SK-N-SH treated with all-trans-retinoic acid at 6 μM for 48 hours (cell line): ENCODE measurements at regions not wholly inside any gene's neighbourhood (a gene's known extent, or its start where the extent isn't known, plus 50 kb on each side); places are given as distances from the start of the nearest gene placed in this dataset.

Source experiments
- ATAC-seq: fragments of 200-7000 bp; cut with Tn5 transposase; 3 replicates; pipeline ENCODE4 v1.9.1; 2020; ENCODE audit warnings: mild to moderate bottlenecking, moderate library complexity
- ARNTL ChIP-seq: fragments of 450-650 bp; formaldehyde crosslinking; IDR thresholded peaks from 2 replicates; pipeline ENCODE4 v1.5.0; 2020; ENCODE audit warnings: low read depth, mild to moderate bottlenecking, moderate library complexity, borderline replicate concordance
- BACH2 ChIP-seq: fragments of 250-450 bp; sonication (Bioruptor Pico); IDR thresholded peaks from 2 replicates; pipeline ENCODE4 v1.9.0; 2021; ENCODE audit warnings: mild to moderate bottlenecking, borderline replicate concordance
- CREB5 ChIP-seq: fragments of 250-450 bp; sonication (Bioruptor Pico); IDR thresholded peaks from 2 replicates; pipeline ENCODE4 v1.5.1; 2020; ENCODE audit warnings: low read depth, mild to moderate bottlenecking, moderate library complexity
- ESRRG ChIP-seq: fragments of 250-450 bp; sonication (Bioruptor Pico); IDR thresholded peaks from 2 replicates; pipeline ENCODE4 v1.6.1; 2021; ENCODE audit warnings: mild to moderate bottlenecking
- GLIS3 ChIP-seq: fragments of 250-450 bp; sonication (Bioruptor Pico); IDR thresholded peaks from 2 replicates; pipeline ENCODE4 v1.5.0; 2020; ENCODE audit warnings: mild to moderate bottlenecking, moderate library complexity
- ISL1 ChIP-seq: fragments of 250-450 bp; sonication (Bioruptor Pico); IDR thresholded peaks from 2 replicates; pipeline ENCODE4 v2.1.2; 2022; ENCODE audit warnings: mild to moderate bottlenecking, moderate library complexity
- OSR1 ChIP-seq: fragments of 250-450 bp; sonication (Bioruptor Pico); IDR thresholded peaks from 2 replicates; pipeline ENCODE4 v1.8.0; 2022; ENCODE audit warnings: moderate library complexity, mild to moderate bottlenecking, inconsistent platforms
- PPARA ChIP-seq: fragments of 250-450 bp; sonication (Bioruptor Pico); IDR thresholded peaks from 2 replicates; pipeline ENCODE4 v1.5.0; 2020; ENCODE audit warnings: mild to moderate bottlenecking, borderline replicate concordance
- RARB ChIP-seq: fragments of 250-450 bp; sonication (Bioruptor Pico); IDR thresholded peaks from 2 replicates; pipeline ENCODE4 v1.8.0; 2021; ENCODE audit warnings: mild to moderate bottlenecking, moderate library complexity
- SNAI2 ChIP-seq: fragments of 250-450 bp; sonication (Bioruptor Pico); IDR thresholded peaks from 2 replicates; pipeline ENCODE4 v1.5.0; 2020; ENCODE audit warnings: mild to moderate bottlenecking, moderate library complexity
- TCF4 ChIP-seq: fragments of 250-450 bp; sonication (Bioruptor Pico); IDR thresholded peaks from 2 replicates; pipeline ENCODE4 v1.8.0; 2021; ENCODE audit warnings: mild to moderate bottlenecking, moderate library complexity, borderline replicate concordance
- TOX ChIP-seq: fragments of 250-450 bp; sonication (Bioruptor Pico); IDR thresholded peaks from 2 replicates; pipeline ENCODE4 v1.8.0; 2021; ENCODE audit warnings: mild to moderate bottlenecking, moderate library complexity, borderline replicate concordance
- TSHZ2 ChIP-seq: fragments of 250-450 bp; sonication (Bioruptor Pico); IDR thresholded peaks from 2 replicates; pipeline ENCODE4 v1.5.0; 2020; ENCODE audit warnings: mild to moderate bottlenecking, moderate library complexity
- ZC3H10 ChIP-seq: fragments of 250-450 bp; sonication (Bioruptor Pico); IDR thresholded peaks from 2 replicates; pipeline ENCODE4 v1.5.1; 2021; ENCODE audit warnings: mild to moderate bottlenecking, moderate library complexity
- ZFP3 ChIP-seq: fragments of 250-450 bp; sonication (Bioruptor Pico); IDR thresholded peaks from 2 replicates; pipeline ENCODE4 v1.5.0; 2020; ENCODE audit warnings: mild to moderate bottlenecking, moderate library complexity
- ZFP30 ChIP-seq: fragments of 450-650 bp; formaldehyde crosslinking; IDR thresholded peaks from 2 replicates; pipeline ENCODE4 v1.5.0; 2022; ENCODE audit warnings: mild to moderate bottlenecking, moderate library complexity
- ZNF565 ChIP-seq: fragments of 450-650 bp; formaldehyde crosslinking; conservative IDR thresholded peaks from 2 replicates; pipeline ENCODE4 v1.5.0; 2020; ENCODE audit warnings: low read depth, mild to moderate bottlenecking, moderate library complexity
- ZNF70 ChIP-seq: fragments of 450-650 bp; formaldehyde crosslinking; IDR thresholded peaks from 2 replicates; pipeline ENCODE4 v1.5.0; 2020; ENCODE audit warnings: mild to moderate bottlenecking, moderate library complexity
- ZNF8 ChIP-seq: fragments of 450-650 bp; formaldehyde crosslinking; IDR thresholded peaks from 2 replicates; pipeline ENCODE4 v1.5.0; 2020; ENCODE audit warnings: mild to moderate bottlenecking, moderate library complexity
- TF ChIP-seq, protein P1 (sequence below): fragments of 250-450 bp; sonication (Bioruptor Pico); IDR thresholded peaks from 2 replicates; pipeline ENCODE4 v1.8.0; 2020; ENCODE audit warnings: mild to moderate bottlenecking, moderate library complexity, borderline replicate concordance
- TF ChIP-seq, protein P2 (sequence below): fragments of 250-450 bp; sonication (Bioruptor Pico); IDR thresholded peaks from 2 replicates; pipeline ENCODE4 v1.5.1; 2021; ENCODE audit warnings: mild to moderate bottlenecking, moderate library complexity

DNA sequence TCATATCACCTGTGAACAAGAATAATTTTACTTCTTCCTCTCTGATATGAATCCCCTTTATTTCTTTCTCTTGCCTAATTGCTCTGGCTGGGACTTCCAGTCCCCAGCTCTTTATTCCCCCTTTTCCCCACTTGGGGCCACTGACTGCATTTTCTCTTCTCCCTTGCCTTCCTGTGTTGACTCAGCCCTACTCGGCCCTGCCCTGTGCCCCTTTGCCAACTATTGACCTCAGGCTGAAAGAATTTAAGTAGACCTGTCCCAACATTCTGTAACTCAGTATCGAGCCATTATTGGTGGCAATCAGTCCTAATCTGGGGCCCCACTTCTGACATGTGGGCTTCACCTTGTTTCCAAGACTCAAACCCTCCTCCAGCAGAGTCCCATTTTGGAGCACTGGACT is 60.6 kb upstream of the STUM start (continued):
- no peak for TF ChIP-seq BACH2 (CRISPR knock-in tag)
- no peak for TF ChIP-seq ZNF565 (CRISPR knock-in tag)
- TF ChIP-seq OSR1 (CRISPR knock-in tag) = no peak
- TF ChIP-seq ZFP3 (CRISPR knock-in tag) = no peak

DNA sequence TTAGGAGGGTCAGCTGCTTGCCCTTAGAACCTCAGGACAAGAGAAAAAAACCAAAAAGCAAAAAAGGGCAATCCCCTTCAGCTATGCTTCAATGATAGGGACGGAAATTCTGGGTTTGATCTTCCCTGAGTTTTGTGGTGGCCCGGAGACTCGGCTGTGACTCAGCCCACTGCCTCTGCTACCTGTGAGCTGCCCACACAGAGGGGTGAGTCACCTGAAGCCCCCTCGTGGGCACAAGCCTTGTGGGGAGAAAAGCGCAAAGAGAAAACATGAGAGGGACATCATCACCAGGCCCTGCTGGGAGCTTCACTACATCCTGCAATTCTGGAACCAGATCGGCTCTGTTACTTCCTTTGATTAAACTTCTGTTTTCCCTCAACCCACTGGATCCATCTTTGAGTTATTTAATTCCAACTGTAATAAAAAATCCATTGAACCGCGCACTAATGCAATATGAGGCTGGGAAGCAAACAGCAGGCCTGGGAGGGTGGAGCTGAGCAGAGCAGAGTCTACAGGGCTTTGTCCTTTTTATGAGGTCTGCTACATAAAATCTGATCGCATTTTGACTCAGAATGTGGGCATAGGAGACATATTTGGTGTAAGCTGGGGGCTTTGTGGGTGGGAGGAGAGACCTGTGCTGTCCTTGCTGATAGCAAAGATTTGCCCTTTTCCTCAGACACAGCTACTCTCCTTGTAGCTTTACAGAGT is 58.7 kb upstream of the STUM start:
- ATAC-seq = no peak
- TF ChIP-seq TCF4 (CRISPR knock-in tag) (no peak), ARNTL (CRISPR knock-in tag) (no peak), TOX (CRISPR knock-in tag) (no peak), TSHZ2 (no peak), ESRRG (no peak), BACH2 (CRISPR knock-in tag) (no peak), ZNF565 (CRISPR knock-in tag) (no peak), SNAI2 (CRISPR knock-in tag) (no peak), ZFP30 (CRISPR knock-in tag) (no peak), ISL1 (CRISPR knock-in tag) (no peak), PPARA (CRISPR knock-in tag) (no peak), GLIS3 (CRISPR knock-in tag) (no peak), ZNF8 (no peak), RARB (CRISPR knock-in tag) (no peak), CREB5 (no peak), OSR1 (CRISPR knock-in tag) (no peak), ZC3H10 (no peak), ZNF70 (CRISPR knock-in tag) (no peak)
- TF ChIP-seq, protein P1, sequence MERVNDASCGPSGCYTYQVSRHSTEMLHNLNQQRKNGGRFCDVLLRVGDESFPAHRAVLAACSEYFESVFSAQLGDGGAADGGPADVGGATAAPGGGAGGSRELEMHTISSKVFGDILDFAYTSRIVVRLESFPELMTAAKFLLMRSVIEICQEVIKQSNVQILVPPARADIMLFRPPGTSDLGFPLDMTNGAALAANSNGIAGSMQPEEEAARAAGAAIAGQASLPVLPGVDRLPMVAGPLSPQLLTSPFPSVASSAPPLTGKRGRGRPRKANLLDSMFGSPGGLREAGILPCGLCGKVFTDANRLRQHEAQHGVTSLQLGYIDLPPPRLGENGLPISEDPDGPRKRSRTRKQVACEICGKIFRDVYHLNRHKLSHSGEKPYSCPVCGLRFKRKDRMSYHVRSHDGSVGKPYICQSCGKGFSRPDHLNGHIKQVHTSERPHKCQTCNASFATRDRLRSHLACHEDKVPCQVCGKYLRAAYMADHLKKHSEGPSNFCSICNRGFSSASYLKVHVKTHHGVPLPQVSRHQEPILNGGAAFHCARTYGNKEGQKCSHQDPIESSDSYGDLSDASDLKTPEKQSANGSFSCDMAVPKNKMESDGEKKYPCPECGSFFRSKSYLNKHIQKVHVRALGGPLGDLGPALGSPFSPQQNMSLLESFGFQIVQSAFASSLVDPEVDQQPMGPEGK (CRISPR knock-in tag) = no peak

DNA sequence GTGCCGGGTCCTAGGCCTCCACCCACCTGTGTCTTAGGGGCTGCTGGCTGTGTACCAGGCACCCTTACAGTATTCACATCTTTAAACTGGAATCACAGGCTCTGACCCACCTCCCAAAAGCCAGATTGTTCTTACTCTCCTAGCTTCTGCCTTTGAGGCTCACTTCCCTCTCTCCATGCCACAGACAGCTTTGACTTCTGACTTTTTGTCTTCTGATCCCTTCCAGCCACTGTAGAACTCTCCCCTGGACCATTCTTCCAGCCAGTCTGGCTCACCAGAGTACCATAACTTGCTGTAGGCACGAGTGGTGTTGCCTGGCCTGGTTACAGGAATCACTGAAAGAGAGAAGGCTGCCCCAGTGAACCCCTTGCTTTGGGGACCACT is 58.1 kb upstream of the STUM start:
- ATAC-seq = no peak
- TF ChIP-seq RARB (CRISPR knock-in tag) (no peak), GLIS3 (CRISPR knock-in tag) (no peak), ZNF565 (CRISPR knock-in tag) (no peak), SNAI2 (CRISPR knock-in tag) (no peak), ISL1 (CRISPR knock-in tag) (no peak), TOX (CRISPR knock-in tag) (no peak), ZFP3 (CRISPR knock-in tag) (no peak), TSHZ2 (no peak), TCF4 (CRISPR knock-in tag) (no peak), CREB5 (no peak), ARNTL (CRISPR knock-in tag) (no peak), OSR1 (CRISPR knock-in tag) (no peak), PPARA (CRISPR knock-in tag) (no peak), ZFP30 (CRISPR knock-in tag) (no peak), ZC3H10 (no peak), ZNF8 (no peak), ZNF70 (CRISPR knock-in tag) (no peak)
- TF ChIP-seq, protein P2, sequence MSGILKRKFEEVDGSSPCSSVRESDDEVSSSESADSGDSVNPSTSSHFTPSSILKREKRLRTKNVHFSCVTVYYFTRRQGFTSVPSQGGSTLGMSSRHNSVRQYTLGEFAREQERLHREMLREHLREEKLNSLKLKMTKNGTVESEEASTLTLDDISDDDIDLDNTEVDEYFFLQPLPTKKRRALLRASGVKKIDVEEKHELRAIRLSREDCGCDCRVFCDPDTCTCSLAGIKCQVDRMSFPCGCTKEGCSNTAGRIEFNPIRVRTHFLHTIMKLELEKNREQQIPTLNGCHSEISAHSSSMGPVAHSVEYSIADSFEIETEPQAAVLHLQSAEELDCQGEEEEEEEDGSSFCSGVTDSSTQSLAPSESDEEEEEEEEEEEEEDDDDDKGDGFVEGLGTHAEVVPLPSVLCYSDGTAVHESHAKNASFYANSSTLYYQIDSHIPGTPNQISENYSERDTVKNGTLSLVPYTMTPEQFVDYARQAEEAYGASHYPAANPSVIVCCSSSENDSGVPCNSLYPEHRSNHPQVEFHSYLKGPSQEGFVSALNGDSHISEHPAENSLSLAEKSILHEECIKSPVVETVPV (CRISPR knock-in tag) = no peak
- TF ChIP-seq, protein P1 (CRISPR knock-in tag) = no peak
